HG03469 (cell line): ENCODE measurements at regions not wholly inside any gene's neighbourhood (a gene's known extent, or its start where the extent isn't known, plus 50 kb on each side); places are given as distances from the start of the nearest gene placed in this dataset.
"Not testable (repeated sequence)": the region's sequence is repeated elsewhere in the genome, so short reads cannot be mapped to it uniquely, and the experiment has no call there.

Experiments
- ATAC-seq: cut with Tn5 transposase; IDR thresholded peaks from one replicate; pipeline ENCODE4 v1.9.1; 2021; ENCODE audit warnings: mild to moderate bottlenecking, moderate library complexity, moderate number of reproducible peaks; ENCODE audit not compliant: unreplicated experiment

- not testable (repeated sequence) for ATAC-seq
These were observed 66.2 kb upstream of the PAPPA2 start for GRCh38 chr1:176396604-176397395.

GRCh38 chr1:176391621-176392020 lies 71.4 kb upstream of the PAPPA2 start:
- ATAC-seq, result no peak

GRCh38 chr1:176384841-176385240 lies 78.1 kb upstream of the PAPPA2 start:
- ATAC-seq, result no peak

- ATAC-seq, result no peak
These were observed 80.8 kb upstream of the PAPPA2 start for GRCh38 chr1:176382163-176382562.

- ATAC-seq, result no peak
These were observed 83.2 kb upstream of the PAPPA2 start for GRCh38 chr1:176379626-176380339.

- no peak for ATAC-seq
These were observed 87.9 kb upstream of the PAPPA2 start for GRCh38 chr1:176374967-176375569.

GRCh38 chr1:176364236-176364905 lies 98.6 kb upstream of the PAPPA2 start:
- ATAC-seq, result no peak

- ATAC-seq, result not testable (repeated sequence)
These were observed 113.8 kb upstream of the PAPPA2 start for GRCh38 chr1:176349135-176349715.

- ATAC-seq, result no peak
These were observed 121.3 kb upstream of the PAPPA2 start for GRCh38 chr1:176341656-176342055.

GRCh38 chr1:176338877-176339276 lies 124.1 kb upstream of the PAPPA2 start:
- no peak for ATAC-seq

GRCh38 chr1:176330782-176331181 lies 123.7 kb upstream of the COP1 start:
- ATAC-seq, result no peak

GRCh38 chr1:176325664-176326063 lies 118.6 kb upstream of the COP1 start:
- no peak for ATAC-seq

GRCh38 chr1:176323472-176323871 lies 116.4 kb upstream of the COP1 start:
- ATAC-seq, result no peak

GRCh38 chr1:176315519-176316220 lies 108.6 kb upstream of the COP1 start:
- ATAC-seq, result peak; percentile 75

- not testable (repeated sequence) for ATAC-seq
These were observed 89.5 kb upstream of the COP1 start for GRCh38 chr1:176296602-176297001.

GRCh38 chr1:176285996-176286395 lies 78.9 kb upstream of the COP1 start:
- ATAC-seq, result no peak

GRCh38 chr1:176271572-176271971 lies 64.5 kb upstream of the COP1 start:
- no peak for ATAC-seq
